NCI-H2227 treated with DMSO at 0.1 percent for 48 hours (cell line): ENCODE measurements at regions not wholly inside any gene's neighbourhood (a gene's known extent, or its start where the extent isn't known, plus 50 kb on each side); places are given as distances from the start of the nearest gene placed in this dataset.

Source experiments
- DNase-seq: peaks from one replicate; lab custom pipeline; 2025; lab: John Stamatoyannopoulos, UW

DNA sequence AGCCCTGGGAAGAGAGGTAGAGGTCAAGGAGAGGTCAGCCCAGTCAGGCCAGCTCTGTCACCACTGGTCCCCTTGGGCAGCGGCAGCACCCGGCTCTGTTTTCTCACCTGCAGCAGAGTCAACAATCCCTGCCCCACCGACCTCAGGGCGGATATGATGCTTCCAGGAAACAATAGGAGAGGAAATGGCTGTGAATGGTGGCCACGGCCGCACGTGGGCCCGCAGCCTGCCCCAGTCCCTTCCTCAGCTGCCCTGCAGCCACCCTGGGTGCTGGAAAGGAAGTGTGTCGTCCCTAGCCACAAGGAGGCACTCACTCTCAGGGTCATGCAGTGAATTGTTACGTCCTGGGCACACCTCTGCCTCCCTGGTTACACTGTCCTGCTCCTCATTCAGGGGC, 92.5 kb upstream of the ENPP6 start:
- no peak for DNase-seq

DNA sequence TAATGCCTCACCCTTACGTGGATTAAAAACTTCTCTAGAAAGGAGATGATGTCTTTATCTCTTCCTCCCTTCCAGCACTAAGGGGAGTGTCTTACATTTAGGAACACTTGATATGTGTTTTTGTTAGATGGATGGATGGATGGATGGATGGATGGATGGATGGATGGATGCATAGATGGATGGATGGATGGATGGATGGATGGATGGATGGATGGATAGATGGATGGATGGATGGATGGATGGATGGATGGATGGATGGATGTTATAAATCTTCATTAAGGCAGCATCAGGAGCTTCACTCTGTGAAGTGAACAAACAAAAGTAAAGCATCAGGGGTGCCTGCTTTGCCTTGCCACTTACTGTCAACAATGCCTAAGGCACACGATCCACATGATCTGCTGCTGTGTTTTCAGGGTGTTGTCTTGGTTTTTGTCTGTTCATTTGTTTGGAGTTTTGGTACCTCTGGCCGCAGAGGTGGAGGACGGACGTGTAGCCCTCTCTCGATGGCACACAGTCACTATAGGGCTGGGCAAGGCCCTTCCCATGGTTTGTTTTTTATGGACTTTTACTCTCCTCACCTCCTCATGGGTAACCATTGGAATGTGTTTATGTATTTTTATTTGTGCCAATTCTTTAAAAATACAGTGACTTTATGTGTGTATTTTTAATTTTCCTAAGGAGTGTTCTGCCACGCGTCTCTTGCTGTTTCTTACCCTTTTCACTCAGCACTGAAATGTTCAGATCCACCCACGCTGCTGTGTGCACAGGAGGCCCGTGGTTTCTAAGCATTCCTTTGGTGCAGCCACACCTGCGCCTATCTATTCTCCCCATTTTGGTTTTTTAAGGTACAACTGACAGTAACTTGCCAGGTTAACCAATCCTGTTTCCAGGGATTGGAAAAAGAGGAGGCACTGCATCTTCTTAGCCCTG, 91.8 kb upstream of the ENPP6 start:
- DNase-seq: no peak

DNA sequence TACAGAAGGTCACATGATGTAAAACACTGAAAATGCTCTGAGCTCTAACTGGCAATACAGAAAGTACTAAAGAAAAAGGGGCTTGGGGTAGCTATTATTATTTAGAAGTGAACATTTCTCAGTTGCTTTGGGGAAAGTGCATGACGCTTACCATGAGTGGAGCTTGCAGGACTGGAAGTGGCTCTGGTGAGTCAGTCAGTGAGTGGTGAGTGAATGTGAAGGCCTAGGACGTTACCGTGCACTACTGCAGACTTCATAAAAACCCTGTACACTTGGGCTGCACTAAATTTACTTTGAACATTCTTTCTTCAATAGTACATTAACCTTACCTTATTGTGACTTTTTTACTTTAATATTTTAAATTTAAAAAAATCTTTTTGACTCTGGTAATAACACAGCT, 89.3 kb upstream of the ENPP6 start:
- DNase-seq: no peak

DNA sequence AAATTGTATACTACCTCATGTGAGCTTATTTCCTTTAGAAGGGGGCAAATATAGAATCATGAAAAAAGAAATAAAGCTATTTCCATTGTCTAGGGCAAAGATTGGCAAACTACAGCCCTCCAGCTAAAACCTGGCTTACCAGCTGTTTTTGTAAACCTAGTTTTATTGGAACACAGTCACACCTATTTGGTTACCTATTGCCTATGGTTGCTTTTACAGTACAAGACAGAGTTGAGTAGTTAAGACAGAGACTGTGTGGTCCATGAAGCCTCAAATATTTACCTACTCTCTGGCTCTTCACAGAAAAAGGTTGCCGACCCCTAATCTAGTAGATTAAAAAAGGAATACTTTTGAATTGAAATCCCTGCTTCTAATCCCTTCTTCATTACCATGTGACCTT, 88.8 kb upstream of the ENPP6 start:
- no peak for DNase-seq

DNA sequence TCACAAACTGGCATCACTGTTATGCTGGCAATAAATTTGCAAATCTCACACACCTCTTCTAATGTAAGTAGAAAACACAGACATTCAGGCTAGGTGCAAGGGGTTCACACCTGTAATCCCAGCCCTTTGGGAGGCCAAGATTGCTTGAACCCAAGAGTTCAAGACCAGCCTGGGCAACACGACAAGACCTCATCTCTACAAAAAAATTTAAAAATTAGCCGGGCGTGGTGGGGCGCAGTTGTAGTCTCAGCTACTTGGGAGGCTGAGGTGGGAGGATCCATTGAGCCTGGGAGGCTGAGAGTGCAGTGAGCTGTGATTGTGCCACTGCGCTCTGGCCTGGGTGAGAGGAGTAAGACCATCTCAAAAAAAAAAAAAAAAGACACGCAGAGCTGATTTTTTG, 83.1 kb upstream of the ENPP6 start:
- DNase-seq: no peak

DNA sequence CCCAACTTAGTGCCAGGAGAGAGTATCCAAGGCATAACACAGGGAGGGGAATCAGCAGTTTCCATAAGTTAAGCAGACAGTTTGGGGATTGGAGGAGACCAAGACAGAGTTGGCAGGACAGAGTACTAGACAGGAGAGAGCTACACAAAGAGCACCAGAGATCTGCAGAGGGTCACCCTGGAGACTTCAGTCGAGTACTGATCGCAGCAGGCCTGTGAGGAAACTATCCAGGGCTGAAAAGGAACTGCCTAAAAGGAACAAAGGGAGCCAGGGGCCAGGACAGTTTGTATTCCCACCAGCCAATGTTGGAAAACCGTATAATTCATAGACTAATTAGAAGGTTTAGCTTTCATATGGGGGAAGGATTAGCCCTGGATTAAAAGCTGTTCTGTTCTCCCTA, 80.6 kb upstream of the ENPP6 start:
- DNase-seq: no peak

DNA sequence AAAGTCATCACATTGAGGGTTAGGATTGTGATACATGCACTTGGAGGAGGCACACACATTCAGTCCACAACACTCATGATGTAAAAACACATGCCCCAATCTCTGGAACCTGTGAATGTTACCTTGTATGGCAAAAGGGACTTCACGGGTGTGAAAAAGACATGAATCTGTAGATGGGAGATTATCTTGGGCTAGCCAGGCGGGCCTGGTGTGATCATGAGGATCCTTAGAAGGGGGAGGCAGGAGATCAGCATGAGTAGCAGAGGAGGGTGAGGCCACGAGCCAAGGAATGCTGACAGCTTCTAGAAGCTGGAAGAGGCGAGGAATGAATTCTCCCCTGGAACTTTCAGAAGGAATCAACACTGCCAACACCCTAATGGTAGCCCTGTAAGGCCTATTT, 77.5 kb upstream of the ENPP6 start:
- no peak for DNase-seq

DNA sequence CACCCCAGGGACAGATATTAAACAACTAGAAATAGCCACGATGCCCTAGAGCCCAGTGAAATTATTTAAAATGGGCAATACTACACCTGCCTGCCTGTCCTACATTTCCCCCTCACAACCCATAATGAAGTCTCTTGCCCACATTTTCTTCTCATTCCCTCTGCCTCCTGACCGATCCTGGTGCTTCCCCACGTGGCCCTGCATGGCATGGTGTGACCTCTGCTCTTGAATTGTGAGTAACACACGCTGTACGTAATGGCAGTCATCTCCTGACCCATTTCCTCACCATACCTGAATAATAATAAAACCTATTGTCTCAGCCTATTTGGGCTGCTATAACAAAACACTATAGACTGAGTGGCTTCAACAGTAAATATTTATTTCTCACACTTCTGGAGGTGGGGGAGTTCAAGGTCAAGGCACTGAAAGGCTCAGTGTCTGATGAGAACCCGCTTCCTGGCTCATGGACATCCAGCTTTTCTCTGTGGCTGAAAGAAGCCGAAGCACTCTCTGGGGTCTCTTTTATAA, 77.0 kb upstream of the ENPP6 start:
- no peak for DNase-seq

DNA sequence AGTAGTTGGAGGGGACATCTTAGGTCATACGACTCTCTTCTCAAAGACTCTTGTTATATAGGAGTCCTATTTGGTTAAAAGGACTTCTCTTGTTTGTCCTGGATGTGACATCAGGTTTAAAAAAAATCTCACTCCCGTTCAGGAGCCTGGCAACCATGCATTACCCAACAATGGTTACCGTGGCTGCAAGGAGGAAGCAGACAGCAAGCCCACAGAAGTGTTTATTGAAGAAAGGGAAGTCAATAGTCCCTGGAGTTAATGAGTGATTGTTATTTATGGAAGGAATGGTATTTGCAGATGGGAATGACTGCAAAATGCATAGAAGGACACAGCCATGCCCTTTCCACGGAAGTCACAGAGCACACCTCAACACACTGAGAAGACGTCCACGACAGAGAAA, 75.9 kb upstream of the ENPP6 start:
- DNase-seq: no peak

DNA sequence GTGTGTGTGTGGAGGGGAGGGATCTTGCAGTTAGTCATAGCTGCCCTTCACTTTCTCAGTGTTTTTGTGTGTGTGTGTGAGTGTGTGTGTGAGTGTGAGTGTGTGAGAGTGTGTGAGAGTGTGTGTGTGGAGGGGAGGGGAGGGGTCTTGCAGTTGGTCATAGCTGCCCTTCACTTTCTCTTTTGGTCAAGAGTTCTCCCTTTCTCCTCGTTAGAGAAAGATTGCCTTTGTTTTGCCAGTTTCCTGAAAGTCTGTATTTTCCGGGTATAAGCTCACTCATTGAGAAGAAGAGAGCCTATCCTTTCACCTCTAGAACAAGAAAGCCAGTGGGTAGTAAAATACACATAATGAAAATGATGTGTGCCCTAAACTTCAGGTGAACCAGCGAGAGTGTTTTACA, 75.2 kb upstream of the ENPP6 start:
- DNase-seq: no peak

DNA sequence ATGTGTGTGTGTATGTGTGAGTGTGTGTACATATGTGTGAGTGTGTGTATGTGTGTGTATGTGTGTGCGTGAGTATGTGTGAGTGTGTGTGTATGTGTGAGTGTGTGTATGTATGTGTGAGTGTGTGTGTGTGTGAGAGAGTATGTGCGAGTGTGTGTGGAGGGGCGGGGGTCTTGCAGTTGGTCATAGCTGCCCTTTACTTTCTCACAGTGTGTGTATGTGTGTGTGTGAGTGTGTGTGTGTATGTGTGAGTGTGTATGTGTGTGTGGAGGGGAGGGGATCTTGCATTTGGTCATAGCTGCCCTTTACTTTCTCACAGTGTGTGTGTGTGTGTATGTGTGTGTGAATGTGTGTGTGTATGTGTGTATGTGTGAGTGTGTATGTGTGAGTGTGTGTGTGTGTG, 74.8 kb upstream of the ENPP6 start:
- DNase-seq: no peak

DNA sequence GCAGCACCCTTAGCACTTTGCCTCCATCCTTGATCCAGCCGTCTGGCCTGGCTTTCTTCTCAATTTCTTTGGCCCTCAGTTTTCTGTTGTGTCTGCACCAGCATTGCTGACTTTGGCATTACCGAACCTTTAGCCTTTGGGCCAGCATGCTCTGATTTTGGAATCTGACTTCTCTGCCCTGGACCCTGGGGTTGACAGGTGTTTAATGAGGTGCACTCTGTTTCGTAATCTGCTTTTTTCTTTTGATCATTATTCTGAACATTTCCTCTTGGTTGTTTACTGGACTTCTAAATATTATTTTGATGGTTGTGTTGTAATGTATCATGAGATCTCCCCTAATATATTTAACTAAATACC, 71.5 kb upstream of the ENPP6 start:
- no peak for DNase-seq

DNA sequence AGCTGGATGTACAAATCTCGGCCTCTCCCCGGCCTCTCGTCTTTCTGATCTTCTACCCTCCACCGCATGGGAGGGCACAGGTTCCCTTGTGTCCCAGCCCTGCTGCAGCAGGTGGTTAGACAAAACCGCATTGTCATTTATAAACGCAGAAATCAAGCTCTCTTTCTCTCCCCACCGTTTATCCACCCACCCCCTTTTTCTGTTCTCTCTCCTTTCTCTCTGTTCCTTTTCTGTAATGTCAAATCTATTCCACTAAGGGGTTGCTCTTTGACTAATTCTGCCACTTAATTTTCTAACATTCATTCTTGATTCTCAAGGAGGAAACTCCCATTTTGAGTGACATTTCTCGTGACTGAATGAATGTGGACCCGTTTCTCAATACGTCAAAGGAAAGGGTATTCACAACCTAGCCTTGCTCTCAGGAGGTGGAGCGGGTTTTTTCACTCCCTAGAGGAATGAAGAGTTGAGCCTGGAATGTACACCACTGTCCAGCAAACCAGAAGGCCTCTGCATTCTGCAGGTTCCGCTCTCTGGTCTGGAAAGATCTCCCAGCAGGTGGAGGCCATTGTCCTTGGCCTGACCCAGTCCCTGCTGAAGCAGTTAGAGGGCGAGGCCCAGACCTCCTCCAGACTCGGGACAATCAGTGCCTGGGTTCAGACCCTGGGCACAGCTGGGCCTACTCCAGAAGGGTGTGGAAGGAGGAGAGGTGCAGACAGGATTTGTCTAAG, 70.9 kb upstream of the ENPP6 start:
- no peak for DNase-seq

DNA sequence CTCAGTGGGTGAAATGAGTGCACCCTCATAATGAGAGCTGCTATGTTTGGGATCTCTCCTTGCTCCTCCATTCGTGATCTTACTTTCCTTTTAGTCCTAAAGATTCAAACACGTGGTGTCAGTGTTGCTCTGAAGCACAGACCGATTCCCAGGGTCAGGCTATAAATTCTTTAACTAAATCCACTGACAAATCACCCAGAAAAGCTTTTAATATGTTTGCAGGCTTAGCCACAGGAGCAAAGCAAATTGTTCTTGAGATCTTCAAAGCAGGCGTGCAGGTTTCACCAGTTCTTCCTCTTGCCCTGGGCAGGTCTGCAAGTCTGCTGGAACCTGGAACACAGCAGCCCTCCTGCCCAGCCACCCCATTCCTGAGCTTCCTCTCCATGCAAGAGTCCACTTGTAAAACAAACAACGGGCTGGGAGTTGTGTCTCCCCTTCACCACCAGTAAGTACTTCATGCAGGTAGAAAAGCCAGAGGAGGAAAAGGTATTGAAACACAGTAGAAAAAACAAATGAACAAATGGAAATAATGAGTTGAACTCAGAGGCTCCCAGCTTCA, 70.1 kb upstream of the ENPP6 start:
- no peak for DNase-seq

DNA sequence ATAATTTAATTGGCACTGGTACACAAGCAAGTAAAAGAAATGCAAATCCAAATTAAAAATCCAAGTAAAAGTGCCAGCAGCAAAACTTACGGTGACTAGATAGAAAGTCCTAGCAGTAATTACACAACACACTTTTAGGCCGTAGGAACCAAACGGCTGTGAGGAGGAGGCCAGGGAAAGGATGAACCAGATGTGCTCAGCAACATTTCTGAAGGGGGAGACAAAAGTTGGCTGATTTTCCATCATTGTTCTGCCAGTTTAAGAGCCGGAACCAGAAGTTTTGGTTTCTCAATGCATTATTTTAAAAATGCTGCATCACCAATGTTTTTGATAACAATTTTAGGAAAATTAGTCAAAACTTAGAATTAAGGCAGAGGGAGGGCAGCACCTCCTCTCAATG, 68.7 kb upstream of the ENPP6 start:
- DNase-seq: no peak

DNA sequence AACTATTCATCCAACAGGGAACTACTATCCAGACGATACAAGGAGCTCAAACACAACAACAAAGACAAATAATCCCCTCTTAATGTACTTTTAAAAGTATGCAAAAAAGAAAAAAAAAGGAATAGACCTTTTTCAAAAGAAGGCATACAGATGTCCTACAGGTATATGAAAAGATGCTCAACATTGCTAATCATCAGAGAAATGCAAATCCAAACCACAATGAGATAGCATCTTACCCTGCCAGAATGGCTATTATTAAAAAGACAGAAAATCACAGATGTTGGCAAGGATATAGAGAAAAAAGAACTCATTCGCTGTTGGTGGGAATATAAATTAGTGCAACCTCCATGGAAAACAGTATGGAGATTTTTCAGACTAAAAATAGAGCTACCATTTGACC, 67.1 kb upstream of the ENPP6 start:
- DNase-seq: no peak

DNA sequence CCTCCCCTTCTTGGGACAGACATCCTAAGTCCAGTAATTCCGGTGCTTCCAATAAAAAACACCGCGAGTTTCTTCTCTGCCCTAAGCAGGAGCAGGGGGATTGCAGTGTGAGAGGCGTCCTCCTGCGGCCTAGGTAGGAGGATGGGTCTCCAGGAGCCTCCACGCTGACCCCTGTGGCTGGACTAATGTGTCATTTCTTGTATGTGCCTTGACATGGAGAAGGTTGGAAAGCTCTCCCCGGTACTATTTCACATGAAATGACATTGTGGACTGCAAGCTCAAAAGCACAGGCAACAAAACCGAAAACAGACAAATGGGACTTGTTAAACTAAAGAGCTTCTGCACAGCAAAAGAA, 66.6 kb upstream of the ENPP6 start:
- DNase-seq: no peak

DNA sequence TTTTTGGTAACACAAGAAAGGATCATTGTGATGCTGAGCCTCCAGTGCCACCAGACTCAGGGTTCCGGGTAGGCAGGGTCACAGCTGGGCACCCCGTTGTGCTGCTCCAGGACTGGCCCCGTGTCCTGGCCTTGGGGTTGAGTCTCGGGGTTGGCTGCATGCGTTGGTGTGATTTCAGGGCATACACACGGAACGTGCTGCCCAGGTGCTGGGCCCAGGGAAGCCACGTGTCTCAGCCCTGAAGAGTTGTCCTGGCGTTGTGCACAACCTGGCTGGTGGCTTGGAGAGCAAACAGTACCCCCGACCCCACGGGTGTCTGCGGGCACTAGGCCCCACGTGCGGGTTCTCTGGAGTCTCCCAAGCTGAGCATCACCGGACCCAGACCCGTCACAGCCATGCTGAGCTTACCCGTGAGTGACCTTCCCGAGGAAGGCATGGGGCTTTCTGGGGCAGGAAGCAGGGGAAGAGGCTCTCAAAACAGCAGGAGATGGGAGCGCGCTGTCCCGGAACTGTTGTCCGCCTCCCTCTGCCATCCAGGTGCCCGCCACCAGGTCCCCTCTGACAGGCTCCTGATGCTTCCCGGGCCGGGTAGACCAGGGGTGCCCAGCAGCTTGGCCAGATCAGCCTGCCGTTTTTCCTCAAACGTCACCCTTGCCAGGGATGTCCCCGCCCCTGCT, 66.1 kb upstream of the ENPP6 start:
- no peak for DNase-seq

DNA sequence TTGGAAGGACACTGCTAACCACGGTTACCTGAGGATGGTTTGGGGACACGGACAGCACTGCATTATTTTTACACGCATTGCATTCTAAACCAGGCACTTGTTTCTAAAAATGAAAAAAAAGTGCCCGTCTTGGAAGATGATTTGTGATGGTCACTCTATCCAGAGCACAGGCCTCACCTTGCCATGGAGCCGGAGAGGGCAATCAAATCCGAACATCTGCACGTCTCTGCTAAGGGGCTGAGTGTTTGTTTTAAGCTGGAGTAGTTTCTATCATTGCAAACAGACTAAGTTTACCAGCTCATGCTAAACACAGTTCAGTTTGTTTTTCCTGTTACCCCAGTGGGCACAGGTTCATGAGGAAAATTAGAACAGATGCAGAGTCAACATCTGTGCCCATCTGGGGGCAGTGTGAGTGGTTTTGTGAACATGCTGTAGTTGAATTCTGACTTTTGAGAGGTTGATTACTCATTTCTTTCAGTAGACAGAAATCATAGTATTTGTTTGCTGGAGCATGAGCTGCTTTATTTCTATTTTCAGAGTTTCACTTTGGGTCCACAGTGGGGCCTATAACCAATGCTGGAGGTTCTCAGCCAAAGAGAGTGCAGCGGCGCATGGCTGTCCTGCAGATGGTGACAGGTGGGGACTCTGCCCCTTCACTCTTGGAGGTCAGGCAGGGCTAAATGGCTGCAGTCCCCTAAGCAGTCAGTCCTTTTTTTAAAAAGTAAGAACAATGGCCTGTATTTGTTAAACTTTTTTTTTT, 65.4 kb upstream of the ENPP6 start:
- no peak for DNase-seq

DNA sequence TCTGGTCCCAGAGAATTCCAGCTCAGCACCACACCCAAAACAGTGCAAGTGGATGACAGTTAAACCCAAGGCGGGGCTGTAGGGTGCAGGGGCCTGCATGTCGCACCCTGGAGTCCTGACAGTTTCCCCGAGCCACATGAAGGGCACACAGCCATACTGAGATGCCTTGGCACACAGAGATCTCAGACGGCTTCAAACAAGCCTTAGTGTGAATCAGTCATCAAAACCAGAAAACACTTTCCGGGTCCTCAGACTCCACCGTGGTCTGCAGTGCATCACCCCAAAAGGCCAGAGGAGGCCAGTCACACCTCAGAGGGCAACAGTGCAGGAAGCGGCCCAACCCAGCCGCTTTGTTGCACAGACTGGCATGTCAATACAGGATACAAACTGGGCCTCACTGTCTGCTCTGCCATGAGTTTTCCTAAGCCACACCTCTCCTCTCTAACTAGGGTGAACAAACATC, 64.6 kb upstream of the ENPP6 start:
- DNase-seq: no peak

DNA sequence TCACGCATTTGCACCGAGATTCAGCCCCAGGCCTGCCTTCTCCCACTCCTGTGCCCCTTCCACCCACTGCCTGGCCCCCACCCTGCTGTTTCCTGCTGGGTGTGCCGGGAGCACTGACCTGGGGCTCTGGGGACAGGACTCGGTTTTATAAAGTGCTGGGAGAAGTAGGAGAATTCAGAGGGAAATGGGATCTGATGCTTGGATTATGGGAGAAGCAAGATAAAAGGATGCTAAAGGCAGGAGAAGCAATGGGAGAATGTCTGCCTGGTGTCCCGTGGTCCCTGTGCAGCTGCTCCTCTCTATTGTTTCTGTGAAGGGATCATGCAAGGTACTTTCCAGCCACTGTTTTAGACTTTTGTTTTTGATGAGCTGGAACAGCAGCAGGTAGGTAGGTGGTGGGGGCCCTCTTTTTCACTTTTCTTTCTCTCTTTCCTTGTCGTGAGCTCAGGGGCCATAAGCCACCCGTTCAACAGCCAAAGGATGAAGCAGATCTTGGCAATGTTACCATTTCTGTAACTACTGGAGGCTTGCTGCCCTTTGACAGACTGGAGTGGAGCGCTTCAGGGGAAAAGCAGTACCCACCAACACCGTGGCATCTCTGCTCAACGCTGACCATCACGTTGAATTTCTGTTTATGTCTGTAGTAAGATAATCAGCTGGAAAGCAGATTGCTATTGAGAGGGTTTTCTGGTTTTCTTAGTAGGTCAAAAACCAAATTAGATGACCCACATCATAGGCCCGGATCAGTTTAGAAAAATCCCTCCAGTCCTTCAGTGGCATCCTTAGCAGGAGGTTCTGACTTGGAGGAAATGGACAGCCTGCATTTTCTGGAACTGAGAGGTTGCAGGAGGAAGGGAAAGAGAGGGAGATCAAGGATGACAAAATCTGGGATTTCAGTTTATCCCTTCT, 63.8 kb upstream of the ENPP6 start:
- DNase-seq: no peak
